Fibroblast of the aortic adventitia (primary cell): ENCODE measurements at regions not wholly inside any gene's neighbourhood (a gene's known extent, or its start where the extent isn't known, plus 50 kb on each side); places are given as distances from the start of the nearest gene placed in this dataset.

Experiments used
- DNase-seq: peaks from one replicate; pipeline ENCODE4 v3.0.0-alpha.2; 2010; ENCODE audit warnings: low read depth
- H3K4me3 ChIP-seq: 2 replicates; pipeline ENCODE4 v1.5.1; 2011; ENCODE audit warnings: low read depth, mild to moderate bottlenecking, control low read depth, low read length, moderate library complexity
- TF ChIP-seq, protein P1 (sequence below): IDR thresholded peaks from 2 replicates; pipeline ENCODE4 v1.5.1; 2011; ENCODE audit warnings: mild to moderate bottlenecking, low read length, control low read depth, inconsistent platforms; ENCODE audit not compliant: insufficient read depth

- no peak overlapping the region for H3K4me3 ChIP-seq
- TF ChIP-seq, protein P1, sequence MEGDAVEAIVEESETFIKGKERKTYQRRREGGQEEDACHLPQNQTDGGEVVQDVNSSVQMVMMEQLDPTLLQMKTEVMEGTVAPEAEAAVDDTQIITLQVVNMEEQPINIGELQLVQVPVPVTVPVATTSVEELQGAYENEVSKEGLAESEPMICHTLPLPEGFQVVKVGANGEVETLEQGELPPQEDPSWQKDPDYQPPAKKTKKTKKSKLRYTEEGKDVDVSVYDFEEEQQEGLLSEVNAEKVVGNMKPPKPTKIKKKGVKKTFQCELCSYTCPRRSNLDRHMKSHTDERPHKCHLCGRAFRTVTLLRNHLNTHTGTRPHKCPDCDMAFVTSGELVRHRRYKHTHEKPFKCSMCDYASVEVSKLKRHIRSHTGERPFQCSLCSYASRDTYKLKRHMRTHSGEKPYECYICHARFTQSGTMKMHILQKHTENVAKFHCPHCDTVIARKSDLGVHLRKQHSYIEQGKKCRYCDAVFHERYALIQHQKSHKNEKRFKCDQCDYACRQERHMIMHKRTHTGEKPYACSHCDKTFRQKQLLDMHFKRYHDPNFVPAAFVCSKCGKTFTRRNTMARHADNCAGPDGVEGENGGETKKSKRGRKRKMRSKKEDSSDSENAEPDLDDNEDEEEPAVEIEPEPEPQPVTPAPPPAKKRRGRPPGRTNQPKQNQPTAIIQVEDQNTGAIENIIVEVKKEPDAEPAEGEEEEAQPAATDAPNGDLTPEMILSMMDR, result no peak
- no peak for DNase-seq
Measured at GRCh38 chr10:113427811-113428558, 124.9 kb upstream of the HABP2 start.

DNA sequence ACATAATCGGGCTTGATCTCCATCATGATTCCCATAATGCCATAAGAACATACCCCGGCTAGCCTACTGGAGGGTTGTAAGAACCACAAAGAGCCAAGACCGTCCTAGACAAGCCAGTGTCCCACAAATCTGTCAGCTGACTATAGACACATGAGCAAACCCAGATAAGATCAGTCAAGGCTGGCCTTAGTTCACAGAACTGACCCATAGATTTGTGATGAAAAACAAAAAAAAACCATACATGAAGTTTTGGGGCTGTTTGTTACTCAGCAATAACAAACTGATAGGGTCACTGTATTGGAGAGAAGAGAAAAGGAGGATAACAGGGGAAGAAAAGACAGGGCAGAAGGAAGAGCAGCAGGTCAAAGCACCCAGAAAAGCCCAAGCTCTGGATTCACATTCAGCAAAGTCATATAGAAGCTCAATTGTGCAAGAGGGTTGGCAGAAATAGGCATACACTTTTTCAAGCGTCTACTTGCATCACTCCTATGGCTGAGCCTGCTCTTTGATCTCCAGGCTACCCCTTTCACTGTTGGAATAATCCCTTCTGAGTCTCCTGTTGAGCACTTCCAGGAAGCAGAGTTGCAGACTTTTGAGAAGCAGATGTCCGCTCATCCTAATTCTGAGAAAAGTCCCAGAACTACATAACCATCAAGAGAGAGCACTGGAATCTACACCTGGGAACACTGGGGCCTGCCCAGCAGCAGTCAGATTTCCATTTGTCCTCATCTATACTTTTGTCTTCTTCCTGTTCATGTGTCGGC lies 122.0 kb upstream of the HABP2 start:
- TF ChIP-seq, protein P1, result no peak

GRCh38 chr10:113431398-113432160 lies 121.3 kb upstream of the HABP2 start:
- no peak overlapping the region for H3K4me3 ChIP-seq
- TF ChIP-seq, protein P1, result no peak
- no peak for DNase-seq

More for the DNA sequence above, 122.0 kb upstream of the HABP2 start:
- DNase-seq, result no peak
- no peak overlapping the region for H3K4me3 ChIP-seq

- DNase-seq, result no peak
- TF ChIP-seq, protein P1, result no peak
Measured at GRCh38 chr10:113433711-113434110, 119.1 kb upstream of the HABP2 start.

DNA sequence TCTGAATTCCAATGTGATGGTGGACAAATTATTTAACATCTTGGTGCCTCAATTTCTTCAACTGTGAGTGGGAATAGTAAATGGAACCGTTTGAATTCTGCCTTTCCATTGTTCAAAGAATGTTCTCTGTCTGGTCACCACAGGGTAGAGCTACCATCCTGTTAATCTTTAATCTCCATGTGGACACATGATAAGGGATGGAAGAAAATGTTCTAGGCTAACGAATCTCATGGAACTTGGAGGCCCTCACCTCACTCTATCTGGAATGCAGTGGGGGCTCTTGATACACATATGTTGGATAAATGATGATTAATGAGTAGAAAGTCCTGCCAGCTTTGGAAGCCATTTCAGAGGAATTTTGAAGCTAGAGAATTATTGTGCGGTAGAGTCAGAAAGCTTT lies 118.5 kb upstream of the HABP2 start:
- no peak for DNase-seq
- TF ChIP-seq, protein P1, result no peak
- no peak overlapping the region for H3K4me3 ChIP-seq

More at GRCh38 chr10:113433711-113434110, 119.1 kb upstream of the HABP2 start:
- H3K4me3 ChIP-seq, result no peak overlapping the region

GRCh38 chr10:113434950-113435349 lies 117.9 kb upstream of the HABP2 start:
- no peak for DNase-seq
- TF ChIP-seq, protein P1, result no peak
- H3K4me3 ChIP-seq, result no peak overlapping the region
